Pulmonary artery endothelial cell (primary cell): ENCODE measurements at regions not wholly inside any gene's neighbourhood (a gene's known extent, or its start where the extent isn't known, plus 50 kb on each side); places are given as distances from the start of the nearest gene placed in this dataset.
"Not testable (repeated sequence)": the region's sequence is repeated elsewhere in the genome, so short reads cannot be mapped to it uniquely, and the experiment has no call there.

Experiments used
- DNase-seq: peaks from one replicate; pipeline ENCODE4 v3.0.0-alpha.2; 2011; ENCODE audit warnings: low read depth, low spot score

DNA sequence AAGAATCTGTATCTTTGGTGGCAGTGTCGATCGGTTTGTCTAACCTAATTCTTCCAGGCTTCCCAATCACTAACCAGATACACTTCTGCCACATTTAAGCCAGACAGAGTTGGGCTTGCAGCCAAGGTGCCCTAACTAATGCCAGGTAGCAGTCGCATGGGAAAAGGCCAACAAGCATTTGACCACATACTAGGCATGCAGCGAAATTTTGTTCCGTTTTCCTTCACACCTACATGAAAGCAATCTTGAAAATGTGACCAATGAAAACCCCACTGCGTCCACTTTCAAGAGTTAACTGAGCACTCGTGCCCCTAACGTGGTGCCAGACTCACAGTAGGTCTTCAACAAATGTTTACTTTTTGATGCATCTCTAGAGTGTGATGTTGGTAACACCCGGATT lies 192.2 kb upstream of the TPM1 start:
- no peak for DNase-seq

GRCh38 chr15:62850791-62851291 lies 191.7 kb upstream of the TPM1 start:
- no peak for DNase-seq

DNA sequence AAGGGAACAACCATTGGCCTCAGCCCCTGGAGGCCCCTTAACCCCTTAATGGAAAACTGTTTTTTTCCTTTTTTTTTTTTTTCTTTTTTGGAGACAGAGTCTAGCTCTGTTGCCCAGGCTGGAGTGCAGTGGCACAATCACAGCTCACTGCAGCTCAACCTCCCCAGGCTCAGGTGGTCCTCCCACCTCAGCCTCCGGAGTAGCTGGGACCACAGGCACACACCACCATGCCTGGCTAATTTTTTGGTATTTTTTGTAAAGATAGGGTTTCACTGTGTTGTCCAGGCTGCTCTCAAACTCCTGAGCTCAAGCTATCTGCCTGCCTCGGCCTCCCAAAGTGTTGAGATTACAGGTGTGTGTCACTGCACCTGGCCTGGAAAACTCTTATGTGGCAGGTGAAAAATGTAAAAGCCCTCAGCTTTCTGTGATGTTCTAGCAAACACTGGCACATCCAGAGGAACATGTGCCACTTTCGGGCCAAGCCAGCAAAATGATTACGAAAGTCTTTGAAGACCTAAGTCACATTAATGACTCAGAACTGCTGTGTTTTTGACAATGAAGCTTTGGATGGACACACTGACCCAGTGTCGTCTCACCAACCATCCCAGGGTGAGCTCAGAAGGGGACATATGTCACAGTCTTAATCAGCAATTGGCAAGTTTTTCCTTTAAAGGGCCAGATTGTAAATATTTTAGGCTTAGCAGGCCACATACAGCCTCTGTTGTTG lies 189.3 kb upstream of the TPM1 start:
- no peak for DNase-seq

DNA sequence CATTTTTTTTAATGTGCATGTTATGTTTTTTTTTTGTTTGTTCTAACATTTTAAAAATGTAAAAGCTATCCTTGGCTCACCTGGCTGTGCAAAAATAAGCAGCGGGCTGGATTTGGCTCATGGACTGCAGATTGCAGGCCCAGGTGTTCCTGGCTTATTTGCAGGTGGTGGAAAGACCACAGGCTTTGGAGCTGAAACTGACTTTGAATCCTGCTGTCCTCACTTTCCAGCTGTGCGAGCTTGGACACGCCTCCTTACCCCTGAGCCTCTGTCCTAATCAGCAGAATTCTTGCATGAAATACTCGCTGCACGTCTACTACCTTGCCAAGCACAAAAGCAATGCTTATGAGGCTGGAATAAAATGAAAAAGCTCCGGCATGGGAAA lies 188.7 kb upstream of the TPM1 start:
- DNase-seq, result no peak

DNA sequence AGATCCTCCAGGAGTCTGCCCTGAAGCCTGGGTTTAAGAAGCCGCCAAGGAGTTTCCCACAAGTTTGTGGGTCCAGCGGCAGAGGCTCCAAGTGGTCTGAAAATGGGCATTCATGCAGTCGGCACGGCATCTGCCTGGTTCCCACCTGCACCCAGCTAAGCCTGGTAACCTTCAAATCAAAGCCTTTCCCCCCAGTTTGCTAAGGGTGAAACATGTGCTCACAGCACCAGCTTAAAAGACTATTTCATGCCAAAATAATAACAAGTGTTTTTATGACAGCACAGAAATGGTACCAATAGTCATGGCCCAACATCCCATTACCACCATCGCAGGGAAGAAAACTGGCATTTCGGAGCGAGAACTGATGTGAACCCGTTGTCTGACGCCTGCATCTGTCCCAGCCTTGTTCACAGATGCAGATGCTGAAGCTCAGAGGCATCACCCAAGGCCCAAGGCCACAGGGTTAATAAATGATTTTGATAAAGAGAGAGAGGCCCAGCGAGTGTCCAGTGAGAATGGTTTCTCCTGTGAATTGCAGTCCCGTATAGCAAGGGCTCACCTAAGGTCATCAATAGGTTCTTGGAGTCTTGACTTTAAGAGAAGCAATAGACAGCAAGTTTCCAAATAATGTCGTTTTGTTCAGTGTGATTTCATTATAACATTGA lies 188.0 kb upstream of the TPM1 start:
- no peak for DNase-seq

DNA sequence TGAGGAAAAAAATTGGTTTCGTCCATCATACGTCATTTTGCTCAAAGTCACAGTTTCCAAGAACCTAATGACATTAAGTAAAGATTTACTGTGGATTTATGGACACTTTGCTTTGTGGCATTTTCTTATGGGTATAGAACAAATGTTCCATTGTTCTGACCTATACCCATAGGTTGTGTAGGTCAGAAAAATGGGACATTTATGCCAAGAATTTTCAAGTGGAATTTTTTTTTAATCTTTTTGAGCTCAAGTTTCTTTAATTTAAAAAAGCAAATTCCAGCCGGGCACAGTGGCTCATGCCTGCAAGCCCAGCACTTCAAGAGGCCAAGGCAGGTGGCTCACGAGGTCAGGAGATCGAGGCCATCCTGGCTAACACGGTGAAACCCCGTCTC lies 187.5 kb upstream of the TPM1 start:
- no peak for DNase-seq

GRCh38 chr15:62856466-62857246 lies 185.9 kb upstream of the TPM1 start:
- DNase-seq, result no peak

GRCh38 chr15:62857411-62857853 lies 185.1 kb upstream of the TPM1 start:
- DNase-seq, result no peak

DNA sequence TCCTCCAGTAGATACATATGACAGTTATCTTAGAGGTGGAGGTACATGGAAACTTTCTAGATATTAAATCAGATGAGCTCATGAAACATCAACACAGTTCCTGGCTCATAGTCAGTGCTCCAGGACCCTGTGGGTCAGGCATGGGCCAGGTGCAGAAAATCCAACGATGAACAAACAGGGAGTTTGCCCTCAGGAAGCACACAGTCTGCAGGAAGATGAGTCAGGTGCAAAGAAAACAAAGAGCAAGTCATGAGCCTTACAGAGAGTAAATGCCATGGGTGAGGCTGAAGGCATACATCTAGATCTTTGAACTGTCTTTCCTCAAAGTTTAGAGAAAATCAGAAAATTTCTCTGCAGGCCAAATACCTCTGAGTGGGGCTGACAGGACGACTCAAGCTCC lies 184.2 kb upstream of the TPM1 start:
- no peak for DNase-seq

DNA sequence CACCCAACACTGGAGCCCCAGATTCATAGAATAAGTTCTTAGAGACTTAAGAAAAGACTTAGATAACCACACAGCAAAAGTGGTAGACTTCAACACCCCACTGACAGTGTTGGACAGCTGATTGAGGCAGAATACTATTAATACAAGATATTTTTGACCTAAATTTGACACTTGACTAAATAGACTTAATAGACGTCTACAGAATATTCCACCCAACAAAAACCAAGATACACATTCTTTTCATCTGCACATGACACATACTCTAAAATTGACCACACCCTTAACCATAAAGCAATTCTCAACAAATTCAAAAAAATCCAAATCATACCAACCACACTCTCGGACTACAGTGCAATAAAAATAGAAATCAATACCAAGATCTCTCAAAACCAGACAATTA lies 179.8 kb upstream of the TPM1 start:
- no peak for DNase-seq

- DNase-seq, result no peak
Observed at GRCh38 chr15:62866366-62866765, 176.2 kb upstream of the TPM1 start.

- no peak for DNase-seq
Observed at GRCh38 chr15:62867844-62868243, 174.7 kb upstream of the TPM1 start.

DNA sequence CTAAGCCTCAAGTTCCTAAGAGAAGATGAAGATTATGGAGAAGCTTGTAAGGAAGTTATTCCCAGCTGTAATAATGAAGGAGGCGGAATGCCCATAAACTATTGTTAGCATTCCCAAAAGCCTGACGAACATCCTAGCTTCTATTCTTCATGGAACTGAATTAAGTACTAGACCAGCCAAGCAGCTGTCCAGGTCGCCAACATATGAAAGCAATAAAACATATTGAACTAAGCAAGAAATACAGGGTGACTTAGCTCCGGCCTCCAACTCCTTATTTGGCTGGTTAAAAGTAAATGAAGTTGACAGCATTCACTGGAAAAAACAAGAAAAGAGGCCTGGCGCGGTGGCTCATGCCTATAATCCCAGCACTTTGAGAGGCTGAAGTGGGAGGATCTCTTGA lies 174.0 kb upstream of the TPM1 start:
- no peak for DNase-seq

GRCh38 chr15:62869116-62869515 lies 173.4 kb upstream of the TPM1 start:
- DNase-seq, result no peak

- DNase-seq, result no peak
Observed at GRCh38 chr15:62870216-62870615, 172.3 kb upstream of the TPM1 start.

DNA sequence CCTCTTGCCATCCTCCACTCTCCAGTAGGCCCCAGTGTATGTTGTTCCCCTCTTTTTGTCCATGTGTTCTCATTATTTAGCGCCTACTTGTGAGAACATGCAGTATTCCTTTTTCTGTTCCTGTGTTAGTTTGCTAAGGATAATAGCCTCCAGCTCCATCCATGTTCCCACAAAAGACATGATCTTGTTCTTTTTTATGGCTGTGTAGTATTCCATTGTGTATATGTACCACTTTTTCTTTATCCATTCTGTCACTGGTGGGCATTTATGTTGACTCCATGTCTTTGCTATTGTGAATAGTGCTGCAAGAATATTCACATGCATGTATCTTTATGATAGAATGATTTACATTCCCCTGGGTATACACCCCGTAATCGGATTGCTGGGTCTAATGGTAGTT lies 171.8 kb upstream of the TPM1 start:
- not testable (repeated sequence) for DNase-seq

DNA sequence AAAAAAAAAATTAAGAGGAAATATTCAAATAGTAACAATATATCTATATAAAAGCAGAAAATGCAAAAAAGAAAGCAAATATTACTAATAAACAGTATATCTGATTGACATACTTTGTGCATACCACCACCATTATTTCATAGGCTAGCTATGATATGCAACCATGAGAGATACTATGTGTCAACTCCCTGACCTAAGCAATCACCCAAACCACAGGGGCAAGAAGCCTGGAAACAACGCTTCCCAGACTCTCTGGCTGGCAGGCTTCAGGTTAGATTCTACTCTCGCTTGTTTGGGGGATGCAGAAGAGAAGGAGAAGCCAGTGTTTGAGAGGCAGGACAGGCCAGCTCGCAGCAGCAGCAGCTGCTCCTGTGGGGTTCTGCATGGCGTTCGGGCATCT lies 169.3 kb upstream of the TPM1 start:
- no peak for DNase-seq

DNA sequence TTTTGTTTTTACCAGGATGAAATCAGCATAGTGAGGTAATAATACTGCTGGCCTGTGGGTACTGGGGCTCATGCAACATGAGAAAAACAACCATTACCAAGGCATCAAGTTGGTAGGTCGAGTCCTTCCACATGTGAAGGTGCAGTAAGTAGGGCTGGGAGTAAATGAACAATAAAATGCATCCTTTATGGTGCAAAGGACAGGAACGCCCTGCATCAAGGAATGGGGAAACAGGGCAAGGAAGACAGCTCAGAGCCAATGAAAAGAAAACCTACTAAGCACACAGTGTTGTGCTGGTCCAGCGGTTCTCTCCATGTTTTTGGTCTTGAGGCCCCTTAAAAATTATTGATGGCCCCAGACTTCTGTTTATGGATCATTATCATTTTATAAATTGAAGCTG lies 168.5 kb upstream of the TPM1 start:
- no peak for DNase-seq

DNA sequence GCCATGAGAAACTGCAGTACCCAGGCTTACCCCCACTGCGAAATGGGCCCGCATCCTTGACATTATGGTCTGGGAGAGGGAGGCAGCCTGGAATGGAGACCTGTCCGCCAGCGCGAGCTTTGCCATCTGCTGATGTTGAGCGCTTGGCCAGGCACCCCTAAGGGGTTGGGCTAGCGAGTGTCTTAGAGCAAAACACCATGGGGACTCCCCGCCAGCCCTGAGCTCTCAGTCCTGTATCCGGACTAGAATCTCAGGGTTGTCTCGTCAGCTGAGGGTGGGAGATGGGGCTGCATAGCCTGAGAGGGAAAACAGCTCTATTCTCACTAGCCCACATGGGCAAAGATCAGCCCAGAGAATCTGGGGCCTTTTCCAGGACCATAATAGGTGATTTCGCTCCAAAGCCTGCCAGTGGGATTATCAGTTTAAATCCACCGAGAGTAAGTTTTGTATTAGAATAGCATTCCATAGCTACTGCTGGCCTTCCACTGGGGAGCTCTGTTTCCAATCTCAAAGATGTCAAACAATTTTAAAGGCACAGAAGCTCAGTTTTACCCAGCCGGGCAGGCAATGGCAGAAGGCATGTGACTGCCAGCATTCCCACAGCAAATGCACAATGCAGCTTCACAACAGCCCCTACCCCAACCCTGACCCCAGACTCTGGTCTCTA lies 167.5 kb upstream of the TPM1 start:
- no peak for DNase-seq

DNA sequence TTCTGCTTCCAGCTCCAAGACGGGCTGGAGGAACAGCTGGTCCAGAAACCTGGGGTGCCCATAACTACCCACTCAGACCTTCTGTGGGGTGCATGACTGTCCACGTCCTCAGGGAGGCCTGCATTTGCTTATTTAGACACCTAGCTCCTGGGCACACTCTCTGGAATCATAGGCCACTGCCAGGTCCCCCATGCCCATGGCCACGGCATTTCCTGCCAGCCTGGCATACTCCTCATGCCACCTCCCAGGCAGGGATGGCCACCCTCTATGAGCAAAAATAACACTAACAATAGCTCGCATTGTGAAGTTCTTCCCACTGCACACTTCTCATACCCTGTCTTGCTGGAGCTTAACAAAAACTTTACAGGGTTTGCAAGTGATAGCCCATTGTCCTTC lies 166.9 kb upstream of the TPM1 start:
- DNase-seq, result no peak

GRCh38 chr15:62877276-62877857 lies 165.2 kb upstream of the TPM1 start:
- no peak for DNase-seq
